HEK293T (cell line): ENCODE measurements at regions not wholly inside any gene's neighbourhood (a gene's known extent, or its start where the extent isn't known, plus 50 kb on each side); places are given as distances from the start of the nearest gene placed in this dataset.

Experiments
- ARNT ChIP-seq: fragments of 450-650 bp; IDR thresholded peaks from 2 replicates; pipeline ENCODE4 v1.6.1; 2017; ENCODE audit warnings: mild to moderate bottlenecking
- BHLHE40 ChIP-seq: fragments of 450-650 bp; IDR thresholded peaks from 2 replicates; pipeline ENCODE4 v1.6.1; 2016; ENCODE audit warnings: mild to moderate bottlenecking, moderate library complexity, borderline replicate concordance
- CTBP1 ChIP-seq: fragments of 450-650 bp; IDR thresholded peaks from 2 replicates; pipeline ENCODE4 v1.6.1; 2016; ENCODE audit warnings: borderline replicate concordance
- ELF4 ChIP-seq: fragments of 450-650 bp; IDR thresholded peaks from 2 replicates; pipeline ENCODE4 v1.6.1; 2017; ENCODE audit warnings: antibody characterized with exemption
- HDGF ChIP-seq: fragments of 450-650 bp; IDR thresholded peaks from 2 replicates; pipeline ENCODE4 v1.6.1; 2017; ENCODE audit warnings: antibody characterized with exemption, borderline replicate concordance
- SP1 ChIP-seq: fragments of 450-650 bp; IDR thresholded peaks from 2 replicates; pipeline ENCODE4 v1.6.1; 2017
- SUZ12 ChIP-seq: fragments of 450-650 bp; IDR thresholded peaks from 2 replicates; pipeline ENCODE4 v1.6.1; 2016; ENCODE audit warnings: mild to moderate bottlenecking

GRCh38 chr13:68124437-68125086 is 894.4 kb upstream of the PCDH9 start:
- TF ChIP-seq SUZ12 (no peak), ELF4 (no peak), HDGF (no peak), BHLHE40 (no peak), ARNT (no peak), SP1 (no peak), CTBP1 (no peak)
